Tibial nerve (tissue), 4 donors: ENCODE measurements at regions not wholly inside any gene's neighbourhood (a gene's known extent, or its start where the extent isn't known, plus 50 kb on each side); places are given as distances from the start of the nearest gene placed in this dataset.
A peak's percentile ranks its signal among the peaks of the same experiment; 100 is the strongest.

Source experiments
- CTCF ChIP-seq, 5 experiments: fragments of 200-600 bp in 3 of 5; fragments of 450-650 bp in 2 of 5; sonication (generic) in 3 of 5; IDR thresholded peaks; one replicate each; pipeline ENCODE4 v1.5.1; 2016 to 2019; ENCODE audit warnings: antibody characterized with exemption in 5 of 5, mild to moderate bottlenecking in 3 of 5, moderate library complexity in 2 of 5
- EP300 ChIP-seq, 2 donors: sonication (generic); formaldehyde crosslinking; IDR thresholded peaks; one replicate each; pipeline ENCODE4 v1.6.1; 2017; ENCODE audit warnings: antibody characterized with exemption in 2 of 2, mild to moderate bottlenecking in 1 of 2
- POLR2A ChIP-seq, 2 donors: fragments of 450-650 bp; IDR thresholded peaks; one replicate each; pipeline ENCODE4 v1.6.1; 2017; ENCODE audit warnings: antibody characterized with exemption in 2 of 2, mild to moderate bottlenecking in 2 of 2, moderate library complexity in 2 of 2

- no peak for TF ChIP-seq POLR2A (IDR thresholded peaks at IDR 0.05)
- no peak for TF ChIP-seq CTCF (IDR thresholded peaks at IDR 0.05)
- peak in 1 of 2 donors; percentile 37 for TF ChIP-seq EP300 (IDR thresholded peaks at IDR 0.05)
Measured at GRCh38 chr14:61184112-61184511, 97.0 kb downstream of the TMEM30B start.
